GM18870 (cell line): ENCODE measurements at regions not wholly inside any gene's neighbourhood (a gene's known extent, or its start where the extent isn't known, plus 50 kb on each side); places are given as distances from the start of the nearest gene placed in this dataset.

ENCODE experiments used
- ATAC-seq: cut with Tn5 transposase; IDR thresholded peaks from one replicate; pipeline ENCODE4 v1.9.1; 2021; ENCODE audit warnings: moderate library complexity; ENCODE audit not compliant: unreplicated experiment

DNA sequence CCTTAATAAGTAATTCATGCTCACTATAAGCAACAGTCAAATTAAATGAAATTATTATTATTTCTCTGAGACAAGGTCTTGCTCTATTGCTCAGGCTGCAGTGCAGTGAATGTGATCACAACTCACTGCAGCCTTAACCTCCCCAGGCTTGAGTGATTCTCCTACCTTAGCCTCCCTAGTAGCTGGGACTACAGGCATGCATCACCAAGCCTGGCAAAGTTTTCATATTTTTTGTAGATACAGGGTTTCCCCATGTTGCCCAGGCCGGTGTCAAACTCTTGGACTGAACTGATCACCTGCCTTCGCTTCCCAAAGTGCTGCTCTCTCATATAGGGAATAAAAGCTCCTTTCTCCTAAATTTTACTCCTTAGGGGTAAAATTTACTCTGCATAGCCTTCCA, 74.9 kb upstream of the GAREM1 start:
- no peak for ATAC-seq

DNA sequence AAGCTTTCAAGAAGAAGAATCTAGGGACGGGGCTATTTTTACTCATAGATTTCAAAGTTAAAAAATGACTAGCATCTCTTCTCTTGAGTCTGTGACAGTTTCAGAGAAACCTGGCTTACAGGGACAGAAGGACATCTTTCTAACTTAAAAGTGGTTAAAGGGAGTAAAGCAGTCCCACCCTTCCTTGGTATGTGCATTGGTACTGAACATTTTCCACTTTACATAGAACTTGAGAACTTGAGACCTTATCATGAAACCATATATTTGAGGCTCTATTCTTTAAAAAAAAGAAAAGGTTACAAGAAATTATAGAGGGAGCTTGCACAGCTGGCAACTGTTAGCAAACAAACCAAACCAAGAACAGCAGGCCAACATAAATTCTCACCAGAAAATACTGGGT, 73.4 kb upstream of the GAREM1 start:
- no peak for ATAC-seq

GRCh38 chr18:32542221-32542798, 71.6 kb upstream of the GAREM1 start:
- ATAC-seq: no peak

GRCh38 chr18:32530947-32531651, 60.4 kb upstream of the GAREM1 start:
- peak; percentile 95 for ATAC-seq

- no peak for ATAC-seq
These were observed 59.2 kb upstream of the GAREM1 start for GRCh38 chr18:32529722-32530420.

DNA sequence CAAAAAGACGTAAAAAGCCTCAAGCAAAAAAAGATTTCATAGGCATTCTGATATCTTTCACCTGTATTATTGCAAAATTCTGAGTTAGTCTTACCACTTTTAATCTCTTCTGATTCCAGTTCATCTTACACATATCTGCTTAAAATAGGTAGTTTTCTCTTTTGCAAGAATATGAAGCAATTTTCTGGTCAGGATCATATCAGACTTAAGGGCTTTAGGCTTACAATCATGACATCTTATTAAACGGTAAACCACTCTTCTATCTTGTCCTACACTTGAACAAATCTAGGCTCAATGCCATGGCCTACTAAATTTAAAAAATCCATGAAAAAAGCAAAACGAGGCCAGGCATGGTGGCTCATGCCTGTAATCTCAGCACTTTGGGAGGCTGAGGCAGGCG, 50.1 kb upstream of the GAREM1 start:
- no peak for ATAC-seq
